H9 (cell line): ENCODE measurements at regions not wholly inside any gene's neighbourhood (a gene's known extent, or its start where the extent isn't known, plus 50 kb on each side); places are given as distances from the start of the nearest gene placed in this dataset.

Experiments
- DNase-seq: peaks from one replicate; pipeline ENCODE4 v3.0.0-alpha.2; 2017
- H2AFZ ChIP-seq: one replicate; pipeline ENCODE4 v1.6.1; 2013; ENCODE audit warnings: mild to moderate bottlenecking, low read length, control low read depth, moderate library complexity
- H2AK5ac ChIP-seq: 2 replicates; pipeline ENCODE4 v1.6.1; 2013; ENCODE audit warnings: low read length, control low read depth, mixed read lengths; ENCODE audit not compliant: insufficient read length
- H2BK120ac ChIP-seq: one replicate; pipeline ENCODE4 v1.6.1; 2013; ENCODE audit warnings: low read depth, mild to moderate bottlenecking, low read length, control low read depth, inconsistent platforms; ENCODE audit not compliant: poor library complexity, severe bottlenecking
- H2BK12ac ChIP-seq: 2 replicates; pipeline ENCODE4 v1.6.1; 2013; ENCODE audit warnings: low read length, control low read depth, mixed read lengths, low read depth; ENCODE audit not compliant: insufficient read length
- H2BK15ac ChIP-seq: 2 replicates; pipeline ENCODE4 v1.6.1; 2013; ENCODE audit warnings: low read depth, low read length, control low read depth
- H2BK20ac ChIP-seq: one replicate; pipeline ENCODE4 v1.6.1; 2013; ENCODE audit warnings: low read depth, mild to moderate bottlenecking, low read length, control low read depth, inconsistent platforms; ENCODE audit not compliant: poor library complexity, severe bottlenecking
- H2BK5ac ChIP-seq: 2 replicates; pipeline ENCODE4 v1.6.1; 2013; ENCODE audit warnings: low read length, control low read depth, mixed read lengths; ENCODE audit not compliant: insufficient read length
- H3K14ac ChIP-seq: 2 replicates; pipeline ENCODE4 v1.6.1; 2013; ENCODE audit warnings: low read length, control low read depth; ENCODE audit not compliant: insufficient read depth
- H3K18ac ChIP-seq: 2 replicates; pipeline ENCODE4 v1.6.1; 2013; ENCODE audit warnings: low read depth, mild to moderate bottlenecking, mixed read lengths, low read length, control low read depth; ENCODE audit not compliant: insufficient read length
- H3K23ac ChIP-seq: 2 replicates; pipeline ENCODE4 v1.6.1; 2013; ENCODE audit warnings: low read length, control low read depth, mixed read lengths, low read depth; ENCODE audit not compliant: insufficient read length
- H3K23me2 ChIP-seq: 2 replicates; pipeline ENCODE4 v1.6.1; 2013; ENCODE audit warnings: low read depth, mild to moderate bottlenecking, mixed read lengths, low read length, control low read depth; ENCODE audit not compliant: insufficient read length, poor library complexity, severe bottlenecking
- H3K27ac ChIP-seq: 2 replicates; pipeline ENCODE4 v1.5.1; 2013; ENCODE audit warnings: low read length, control low read depth, mixed read lengths, low read depth; ENCODE audit not compliant: insufficient read length
- H3K27me3 ChIP-seq: 2 replicates; pipeline ENCODE4 v1.6.1; 2013; ENCODE audit warnings: low read length, control low read depth, inconsistent platforms; ENCODE audit not compliant: insufficient read depth
- H3K4ac ChIP-seq: 2 replicates; pipeline ENCODE4 v1.6.1; 2013; ENCODE audit warnings: low read depth, mild to moderate bottlenecking, control low read depth, inconsistent platforms, low read length, moderate library complexity
- H3K4me1 ChIP-seq: 2 replicates; pipeline ENCODE4 v1.6.1; 2013; ENCODE audit warnings: low read length, control low read depth, inconsistent platforms; ENCODE audit not compliant: insufficient read depth
- H3K4me2 ChIP-seq: 2 replicates; pipeline ENCODE4 v1.6.1; 2013; ENCODE audit warnings: low read length, control low read depth, mixed read lengths; ENCODE audit not compliant: insufficient read length, insufficient read depth
- H3K56ac ChIP-seq: 2 replicates; pipeline ENCODE4 v1.6.1; 2013; ENCODE audit warnings: low read depth, mild to moderate bottlenecking, mixed read lengths, low read length, control low read depth; ENCODE audit not compliant: insufficient read length
- H3K79me1 ChIP-seq: 2 replicates; pipeline ENCODE4 v1.6.1; 2013; ENCODE audit warnings: low read depth, mild to moderate bottlenecking, moderate library complexity, low read length, control low read depth, inconsistent platforms; ENCODE audit not compliant: insufficient read depth, poor library complexity, severe bottlenecking
- H3K79me2 ChIP-seq: 2 replicates; pipeline ENCODE4 v1.6.1; 2013; ENCODE audit warnings: low read length, control low read depth, inconsistent platforms; ENCODE audit not compliant: insufficient read depth
- H3K9ac ChIP-seq: 2 replicates; pipeline ENCODE4 v1.6.1; 2013; ENCODE audit warnings: low read length, control low read depth, mixed read lengths; ENCODE audit not compliant: insufficient read length; ENCODE audit errors: extremely low read depth
- H3K9me3 ChIP-seq: one replicate; pipeline ENCODE4 v1.6.1; 2013; ENCODE audit warnings: low read depth, low read length, inconsistent platforms; ENCODE audit not compliant: control insufficient read depth
- H3T11ph ChIP-seq: one replicate; pipeline ENCODE4 v1.6.1; 2013; ENCODE audit warnings: mild to moderate bottlenecking, low read length, control low read depth, inconsistent platforms
- H4K20me1 ChIP-seq: one replicate; pipeline ENCODE4 v1.6.1; 2013; ENCODE audit not compliant: control insufficient read depth, insufficient read length, insufficient read depth
- H4K5ac ChIP-seq: 2 replicates; pipeline ENCODE4 v1.6.1; 2013; ENCODE audit warnings: low read depth, mild to moderate bottlenecking, mixed read lengths, low read length, control low read depth; ENCODE audit not compliant: insufficient read length
- H4K8ac ChIP-seq: replicated peaks from 2 replicates; pipeline ENCODE4 v1.6.1; 2013; ENCODE audit warnings: low read length, control low read depth, mixed read lengths, low read depth; ENCODE audit not compliant: insufficient read length
- H4K91ac ChIP-seq: 2 replicates; pipeline ENCODE4 v1.6.1; 2013; ENCODE audit warnings: low read depth, mild to moderate bottlenecking, moderate library complexity, mixed read lengths, low read length, control low read depth; ENCODE audit not compliant: insufficient read length
- H3K27ac Mint-ChIP-seq, 3 experiments: 2 replicates in 2 of 3; 3 replicates in 1 of 3; pipeline ENCODE4 v1.8.0; 2020 to 2021; ENCODE audit warnings: mixed read lengths in 3 of 3, mild to moderate bottlenecking in 1 of 3, moderate library complexity in 1 of 3
- H3K27me3 Mint-ChIP-seq: 2 replicates; pipeline ENCODE4 v1.8.0; 2021; ENCODE audit warnings: low read depth, mild to moderate bottlenecking, moderate library complexity, mixed read lengths
- H3K36me3 Mint-ChIP-seq, 3 experiments: 2 replicates in 2 of 3; 3 replicates in 1 of 3; pipeline ENCODE4 v1.8.0; 2020 to 2021; ENCODE audit warnings: low read depth in 3 of 3, mixed read lengths in 3 of 3; ENCODE audit not compliant: insufficient read depth in 1 of 3
- H3K4me1 Mint-ChIP-seq, 2 experiments: 2 replicates each; pipeline ENCODE4 v1.8.0; 2020; ENCODE audit warnings: mixed read lengths in 2 of 2
- H3K4me3 Mint-ChIP-seq, 2 experiments: 2 replicates in 1 of 2; 3 replicates in 1 of 2; pipeline ENCODE4 v1.8.0; 2020 to 2021; ENCODE audit warnings: mild to moderate bottlenecking in 2 of 2, mixed read lengths in 2 of 2, moderate library complexity in 1 of 2
- H3K9me3 Mint-ChIP-seq, 2 experiments: 2 replicates in 1 of 2; 3 replicates in 1 of 2; pipeline ENCODE4 v1.8.0; 2020; ENCODE audit warnings: mild to moderate bottlenecking in 2 of 2, mixed read lengths in 2 of 2, moderate library complexity in 1 of 2
- CTCF ChIP-seq: fragments of 200-600 bp; sonication (generic); conservative IDR thresholded peaks from 3 replicates; pipeline ENCODE4 v1.8.0; 2021; ENCODE audit warnings: antibody characterized with exemption, mild to moderate bottlenecking
- WGBS: extraction: QIAGEN DNeasy Blood & Tissue Kit; methylation state at CpG from one replicate; pipeline ENCODE4 v1.1.7; 2013; ENCODE audit warnings: missing lambda C conversion rate, low lambda C conversion rate, mixed read lengths; ENCODE audit not compliant: insufficient read length; ENCODE audit errors: extremely low coverage; 5-methylcytosine and 5-hydroxymethylcytosine counted together

GRCh38 chr1:87929906-87930305 is 601.2 kb downstream of the LMO4 start:
- Histone ChIP-seq H3K27me3 (no peaks in the 10 kb centered on the region), H3K18ac (no peak overlapping the region), H3T11ph (no peak overlapping the region), H3K27ac (no peak overlapping the region), H3K23ac (no peak overlapping the region), H4K8ac (no peak overlapping the region), H3K79me2 (no peaks in the 10 kb centered on the region), H3K14ac (no peak overlapping the region), H2BK120ac (no peak overlapping the region), H4K5ac (no peak overlapping the region), H2BK20ac (no peak overlapping the region), H2BK12ac (no peak overlapping the region), H2AFZ (no peak overlapping the region), H2BK5ac (no peak overlapping the region), H3K4ac (no peak overlapping the region), H3K9me3 (peaks cover 9% of the 10 kb centered on the region), H2BK15ac (no peak overlapping the region), H3K23me2 (no peaks in the 10 kb centered on the region), H3K56ac (no peak overlapping the region), H3K9ac (no peak overlapping the region), H2AK5ac (no peak overlapping the region), H3K79me1 (no peaks in the 10 kb centered on the region), H4K20me1 (no peaks in the 10 kb centered on the region), H4K91ac (no peak overlapping the region), H3K4me1 (no peaks in the 10 kb centered on the region), H3K4me2 (no peak overlapping the region)
- H3K4me1 Mint-ChIP-seq: no peaks in the 10 kb centered on the region
- H3K27me3 Mint-ChIP-seq: no peaks in the 10 kb centered on the region
- peaks cover 14 to 19% of the 10 kb centered on the region in 2 experiments for H3K9me3 Mint-ChIP-seq
- no peak overlapping the region for H3K27ac Mint-ChIP-seq
- H3K4me3 Mint-ChIP-seq: no peak overlapping the region
- no peak for DNase-seq
- peaks cover 10 to 16% (median 11%) of the 10 kb centered on the region in 3 experiments for H3K36me3 Mint-ChIP-seq
- no peak for TF ChIP-seq CTCF
- WGBS: no CpG with 5 or more reads among the region's 1 CpG
